HCT116 (cell line): ENCODE measurements at regions not wholly inside any gene's neighbourhood (a gene's known extent, or its start where the extent isn't known, plus 50 kb on each side); places are given as distances from the start of the nearest gene placed in this dataset.

Experiments
- ATAC-seq: fragments of 200-7000 bp; cut with Tn5 transposase; 2 replicates; pipeline ENCODE4 v1.9.1; 2020; ENCODE audit warnings: mild to moderate bottlenecking, moderate library complexity
- BruUV-seq: library from RNA; stranded (reverse); fragments of 400-500 nt; replicated peaks from 2 replicates; lab custom pipeline; 2021; lab: Mats Ljungman, UMichigan
- CTCF ChIA-PET: fragments of 300-600 bp; sonication (Branson Sonifier 250); formaldehyde crosslinking; loops from one replicate; lab custom pipeline; 2021; ENCODE audit warnings: antibody characterized with exemption; lab: Charles Lee
- POLR2A ChIA-PET: fragments of 300-600, 350-600 bp; sonication (Branson Sonifier 250); formaldehyde crosslinking; loops from one replicate; lab custom pipeline; 2021; ENCODE audit warnings: antibody characterized with exemption; lab: Charles Lee
- RAD21 ChIA-PET, 2 experiments: fragments of 300-600 bp; sonication (Branson Sonifier 250); formaldehyde crosslinking; loops; one replicate each; lab custom pipeline; 2023; ENCODE audit warnings: low total read pairs in 2 of 2; ENCODE audit not compliant: uncharacterized antibody in 2 of 2, unreplicated experiment in 2 of 2, low non-redundant PET in 1 of 2; lab: Charles Lee
- DNase-seq: peaks from one replicate; pipeline ENCODE4 v3.0.0-alpha.2; 2010; ENCODE audit warnings: low read depth, low spot score
- H2AFZ ChIP-seq: fragments of 200-600 bp; shearing (Covaris generic), sonication (generic); 2 replicates; pipeline ENCODE4 v1.6.1; 2017; ENCODE audit warnings: low read depth, mixed run types, mixed read lengths, antibody characterized with exemption, low read length; ENCODE audit not compliant: poor library complexity, severe bottlenecking
- H3K27ac ChIP-seq: 2 replicates; pipeline ENCODE4 v1.5.1; 2012; ENCODE audit warnings: low read depth, low read length
- H3K27me3 ChIP-seq: fragments of 200-600 bp; sonication (generic); 2 replicates; pipeline ENCODE4 v1.6.1; 2016; ENCODE audit warnings: mixed run types, low read length, mixed read lengths; ENCODE audit not compliant: insufficient read depth
- H3K36me3 ChIP-seq, 2 experiments: fragments of 200-500 bp in 1 of 2; fragments of 200-600 bp in 1 of 2; sonication (Bioruptor generic) in 1 of 2; sonication (generic) in 1 of 2; 2 replicates each; pipeline versions ENCODE4 v1.5.1 to v1.6.1; 2014 to 2016; ENCODE audit warnings: low read length in 2 of 2, inconsistent platforms in 1 of 2, mixed read lengths in 1 of 2, mixed run types in 1 of 2; ENCODE audit not compliant: insufficient read depth in 2 of 2, control insufficient read depth in 1 of 2
- H3K4me1 ChIP-seq, 2 experiments: fragments of 200-600 bp in 1 of 2; sonication (generic) in 1 of 2; 2 replicates each; pipeline versions ENCODE4 v1.5.1 to v1.6.1; 2012 to 2017; ENCODE audit warnings: low read length in 2 of 2, inconsistent platforms in 1 of 2, mild to moderate bottlenecking in 1 of 2, mixed read lengths in 1 of 2, mixed run types in 1 of 2, moderate library complexity in 1 of 2; ENCODE audit not compliant: insufficient read depth in 2 of 2, control insufficient read depth in 1 of 2
- H3K4me2 ChIP-seq: fragments of 200-600 bp; sonication (generic); 2 replicates; pipeline ENCODE4 v1.6.1; 2017; ENCODE audit warnings: mixed run types, low read length, mixed read lengths
- H3K4me3 ChIP-seq, 2 experiments: fragments of 200-600 bp in 1 of 2; sonication (generic) in 1 of 2; replicated peaks in 1 of 2; 2 replicates each; pipeline ENCODE4 v1.5.1; 2011 to 2016; ENCODE audit warnings: low read length in 2 of 2, control low read depth in 1 of 2, low read depth in 1 of 2, mild to moderate bottlenecking in 1 of 2, mixed read lengths in 1 of 2, mixed run types in 1 of 2
- H3K79me2 ChIP-seq: fragments of 200-600 bp; sonication (generic); 2 replicates; pipeline ENCODE4 v1.6.1; 2017; ENCODE audit warnings: mild to moderate bottlenecking, mixed run types, low read length, moderate library complexity, mixed read lengths; ENCODE audit not compliant: insufficient read depth
- H3K9ac ChIP-seq: fragments of 200-600 bp; sonication (generic); 2 replicates; pipeline ENCODE4 v1.6.1; 2016; ENCODE audit warnings: low read length, mixed read lengths
- H3K9me2 ChIP-seq: fragments of 200-600 bp; sonication (generic), shearing (Covaris generic); 2 replicates; pipeline ENCODE4 v1.6.1; 2017; ENCODE audit warnings: mixed run types, mild to moderate bottlenecking, moderate library complexity; ENCODE audit not compliant: insufficient read depth
- H3K9me3 ChIP-seq, 2 experiments: fragments of 200-500 bp in 1 of 2; fragments of 200-600 bp in 1 of 2; sonication (Bioruptor generic) in 1 of 2; sonication (generic) in 1 of 2; 2 replicates each; pipeline ENCODE4 v1.6.1; 2014 to 2017; ENCODE audit warnings: low read length in 2 of 2, mixed read lengths in 2 of 2, inconsistent platforms in 1 of 2, low read depth in 1 of 2, mild to moderate bottlenecking in 1 of 2, mixed run types in 1 of 2, moderate library complexity in 1 of 2; ENCODE audit not compliant: control insufficient read depth in 1 of 2, insufficient read depth in 1 of 2
- H4K20me1 ChIP-seq: fragments of 200-600 bp; sonication (generic), shearing (Covaris generic); 2 replicates; pipeline ENCODE4 v1.6.1; 2017; ENCODE audit warnings: mixed run types, mild to moderate bottlenecking, moderate library complexity; ENCODE audit not compliant: insufficient read depth
- CBX3 ChIP-seq: IDR thresholded peaks from 2 replicates; pipeline ENCODE4 v1.6.1; 2012; ENCODE audit warnings: low read depth
- ELF1 ChIP-seq: IDR thresholded peaks from 2 replicates; pipeline ENCODE4 v1.6.1; 2012; ENCODE audit warnings: low read depth, borderline replicate concordance
- EZH2 ChIP-seq: fragments of 200-600 bp; sonication (generic); IDR thresholded peaks from 2 replicates; pipeline ENCODE4 v1.6.1; 2017; ENCODE audit warnings: antibody characterized with exemption, mixed run types
- EZH2phosphoT487 ChIP-seq: fragments of 200-600 bp; IDR thresholded peaks from 2 replicates; pipeline ENCODE4 v1.6.1; 2018; ENCODE audit warnings: antibody characterized with exemption, borderline replicate concordance
- POLR2A ChIP-seq: IDR thresholded peaks from 2 replicates; pipeline ENCODE4 v1.7.0; 2011; ENCODE audit warnings: borderline replicate concordance; ENCODE audit not compliant: insufficient read depth, insufficient read length; ENCODE audit errors: extremely low read depth
- POLR2AphosphoS5 ChIP-seq: IDR thresholded peaks from 2 replicates; pipeline ENCODE4 v1.6.1; 2011; ENCODE audit warnings: mild to moderate bottlenecking, low read depth, low read length, moderate library complexity
- RAD21 ChIP-seq: IDR thresholded peaks from 2 replicates; pipeline ENCODE4 v1.6.1; 2012; ENCODE audit warnings: low read depth, mild to moderate bottlenecking
- SIN3A ChIP-seq: IDR thresholded peaks from 2 replicates; pipeline ENCODE4 v1.6.1; 2012; ENCODE audit warnings: low read depth
- SP1 ChIP-seq: IDR thresholded peaks from 2 replicates; pipeline ENCODE4 v1.6.1; 2012; ENCODE audit warnings: low read depth
- SRF ChIP-seq: IDR thresholded peaks from 2 replicates; pipeline ENCODE4 v1.6.1; 2012; ENCODE audit warnings: low read depth
- ZFX ChIP-seq: fragments of 450-650 bp; IDR thresholded peaks from 2 replicates; pipeline ENCODE4 v1.6.1; 2017
- intact Hi-C: fragments of 100-400 bp; cut with micrococcal nuclease; formaldehyde crosslinking; loops from 2 replicates; pipeline ENCODE4 v1.10.0; 2022
- TF ChIP-seq, protein P1 (sequence below): IDR thresholded peaks from 2 replicates; pipeline ENCODE4 v1.6.1; 2012

DNA sequence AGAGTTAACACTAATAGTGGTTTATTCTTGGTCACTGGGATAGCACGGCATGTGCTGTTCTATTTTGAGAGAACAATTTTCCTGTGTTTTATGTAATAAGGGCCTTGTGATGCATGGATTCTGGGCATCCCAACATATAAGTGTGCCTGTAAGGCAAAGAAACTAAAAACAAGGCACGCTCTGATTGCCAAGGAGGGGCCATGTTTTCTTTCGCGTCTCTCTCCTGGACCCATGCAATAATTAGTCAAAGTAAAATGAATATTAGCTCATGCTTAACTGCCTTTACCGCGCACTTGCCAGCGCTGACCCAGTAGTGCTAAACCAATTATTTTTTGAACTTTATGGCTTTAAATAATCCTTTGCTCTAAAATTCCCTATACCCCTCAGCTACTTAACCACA lies 140.9 kb downstream of the PSAT1 start:
- H3K27ac ChIP-seq = no peak overlapping the region
- no TSS peak for BruUV-seq
- ChIA-PET RAD21 (no interaction called here), CTCF (interaction anchor here (1.8 kb wide), 1 partner anchor 72 kb away, joined by 8 read pairs; no protein-coding TSS in a partner anchor), POLR2A (no interaction called here)
- H3K9ac ChIP-seq = no peak overlapping the region
- no peak for ATAC-seq
- H4K20me1 ChIP-seq = no peaks in the 10 kb centered on the region
- H3K4me1 ChIP-seq = no peaks in the 10 kb centered on the region
- peaks cover 9% of the 10 kb centered on the region; the same call in 1 of the 2 replicates for H3K27me3 ChIP-seq
- H3K9me2 ChIP-seq = no peaks in the 10 kb centered on the region
- H3K9me3 ChIP-seq = no peaks in the 10 kb centered on the region
- no peaks in the 10 kb centered on the region for H3K79me2 ChIP-seq
- DNase-seq = no peak
- no peaks in the 10 kb centered on the region for H3K36me3 ChIP-seq
- TF ChIP-seq POLR2A (no peak), CBX3 (no peak), SP1 (no peak), SRF (no peak), EZH2phosphoT487 (no peak), SIN3A (no peak), RAD21 (no peak)
- intact Hi-C loops = loop anchor here (5.0 to 10.0 kb wide), 2 partner anchors 267 to 694 kb away; no protein-coding TSS in a partner anchor
- H2AFZ ChIP-seq = no peak overlapping the region
- H3K4me3 ChIP-seq = no peak overlapping the region
- H3K4me2 ChIP-seq = no peak overlapping the region

DNA sequence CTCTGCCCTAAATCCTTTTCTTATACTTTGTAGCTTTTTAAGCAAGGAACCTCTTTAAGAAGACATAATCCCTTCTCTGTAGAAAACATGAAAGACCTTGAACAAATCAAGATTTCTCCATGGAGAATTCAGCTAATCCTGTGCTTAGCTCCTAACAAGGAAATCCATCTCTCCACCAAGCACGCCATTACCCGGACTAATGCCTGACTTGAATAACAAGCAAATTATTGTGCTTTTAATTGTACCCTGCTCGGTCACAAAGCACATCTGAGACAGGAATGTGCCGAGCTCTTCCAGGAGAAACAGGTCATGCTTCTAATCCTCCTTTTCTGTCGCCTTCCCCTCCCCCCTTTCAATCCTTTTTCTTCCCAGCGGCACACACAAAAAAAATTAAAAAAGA lies 141.3 kb downstream of the PSAT1 start:
- Histone ChIP-seq H3K27ac (no peak overlapping the region), H3K79me2 (no peaks in the 10 kb centered on the region), H3K9me2 (no peaks in the 10 kb centered on the region), H3K9ac (no peak overlapping the region), H2AFZ (no peak overlapping the region), H3K4me3 (no peak overlapping the region), H3K9me3 (no peaks in the 10 kb centered on the region), H3K36me3 (no peaks in the 10 kb centered on the region), H3K4me2 (no peak overlapping the region), H4K20me1 (no peaks in the 10 kb centered on the region), H3K27me3 (peaks cover 9% of the 10 kb centered on the region; the same call in 1 of the 2 replicates), H3K4me1 (no peaks in the 10 kb centered on the region)
- BruUV-seq = no TSS peak
- POLR2A ChIA-PET = no interaction called here
- CTCF ChIA-PET = interaction anchor here (1.8 kb wide), 1 partner anchor 72 kb away, joined by 8 read pairs; no protein-coding TSS in a partner anchor
- RAD21 ChIA-PET = no interaction called here
- no peak for ATAC-seq
- intact Hi-C loops = loop anchor here (5.0 to 10.0 kb wide), 2 partner anchors 267 to 694 kb away; no protein-coding TSS in a partner anchor
- DNase-seq = no peak
- TF ChIP-seq SRF (no peak), ELF1 (no peak), ZFX (no peak), EZH2 (no peak), POLR2AphosphoS5 (no peak), RAD21 (no peak)
- TF ChIP-seq, protein P1, sequence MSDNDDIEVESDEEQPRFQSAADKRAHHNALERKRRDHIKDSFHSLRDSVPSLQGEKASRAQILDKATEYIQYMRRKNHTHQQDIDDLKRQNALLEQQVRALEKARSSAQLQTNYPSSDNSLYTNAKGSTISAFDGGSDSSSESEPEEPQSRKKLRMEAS = no peak
